K562 (cell line): ENCODE measurements at regions not wholly inside any gene's neighbourhood (a gene's known extent, or its start where the extent isn't known, plus 50 kb on each side); places are given as distances from the start of the nearest gene placed in this dataset.

Experiments
- CBFB ChIP-seq: sonication (generic); formaldehyde crosslinking; IDR thresholded peaks from 2 replicates; pipeline ENCODE4 v1.4.0; 2020; ENCODE audit warnings: mild to moderate bottlenecking, missing genetic modification reagents
- ELK1 ChIP-seq: sonication (generic); formaldehyde crosslinking; IDR thresholded peaks from 2 replicates; pipeline ENCODE4 v1.8.1; 2022; ENCODE audit warnings: missing genetic modification reagents
- GTF2F1 ChIP-seq: IDR thresholded peaks from 2 replicates; pipeline ENCODE4 v1.6.1; 2011; ENCODE audit warnings: low read depth, low read length, improper control_type of control experiment
- STAG1 ChIP-seq: sonication (generic); formaldehyde crosslinking; IDR thresholded peaks from 2 replicates; pipeline ENCODE4 v1.5.0; 2020; ENCODE audit warnings: missing genetic modification reagents, borderline replicate concordance
- TCF3 ChIP-seq: sonication (generic); formaldehyde crosslinking; IDR thresholded peaks from 2 replicates; pipeline ENCODE4 v1.4.0; 2020; ENCODE audit warnings: mild to moderate bottlenecking, missing genetic modification reagents
- TF ChIP-seq, protein P1 (sequence below): sonication (generic); formaldehyde crosslinking; IDR thresholded peaks from 2 replicates; pipeline ENCODE4 v1.5.0; 2020; ENCODE audit warnings: missing genetic modification reagents
- TF ChIP-seq, protein P2 (sequence below): sonication (generic); formaldehyde crosslinking; IDR thresholded peaks from 2 replicates; pipeline ENCODE4 v1.8.1; 2023; ENCODE audit warnings: mild to moderate bottlenecking, missing genetic modification reagents

- TF ChIP-seq STAG1 (CRISPR knock-in tag) (no peak), ELK1 (CRISPR knock-in tag) (no peak), CBFB (CRISPR knock-in tag) (no peak), TCF3 (no peak), GTF2F1 (no peak)
- TF ChIP-seq, protein P1, sequence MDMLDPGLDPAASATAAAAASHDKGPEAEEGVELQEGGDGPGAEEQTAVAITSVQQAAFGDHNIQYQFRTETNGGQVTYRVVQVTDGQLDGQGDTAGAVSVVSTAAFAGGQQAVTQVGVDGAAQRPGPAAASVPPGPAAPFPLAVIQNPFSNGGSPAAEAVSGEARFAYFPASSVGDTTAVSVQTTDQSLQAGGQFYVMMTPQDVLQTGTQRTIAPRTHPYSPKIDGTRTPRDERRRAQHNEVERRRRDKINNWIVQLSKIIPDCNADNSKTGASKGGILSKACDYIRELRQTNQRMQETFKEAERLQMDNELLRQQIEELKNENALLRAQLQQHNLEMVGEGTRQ (CRISPR knock-in tag), result no peak
- TF ChIP-seq, protein P2, sequence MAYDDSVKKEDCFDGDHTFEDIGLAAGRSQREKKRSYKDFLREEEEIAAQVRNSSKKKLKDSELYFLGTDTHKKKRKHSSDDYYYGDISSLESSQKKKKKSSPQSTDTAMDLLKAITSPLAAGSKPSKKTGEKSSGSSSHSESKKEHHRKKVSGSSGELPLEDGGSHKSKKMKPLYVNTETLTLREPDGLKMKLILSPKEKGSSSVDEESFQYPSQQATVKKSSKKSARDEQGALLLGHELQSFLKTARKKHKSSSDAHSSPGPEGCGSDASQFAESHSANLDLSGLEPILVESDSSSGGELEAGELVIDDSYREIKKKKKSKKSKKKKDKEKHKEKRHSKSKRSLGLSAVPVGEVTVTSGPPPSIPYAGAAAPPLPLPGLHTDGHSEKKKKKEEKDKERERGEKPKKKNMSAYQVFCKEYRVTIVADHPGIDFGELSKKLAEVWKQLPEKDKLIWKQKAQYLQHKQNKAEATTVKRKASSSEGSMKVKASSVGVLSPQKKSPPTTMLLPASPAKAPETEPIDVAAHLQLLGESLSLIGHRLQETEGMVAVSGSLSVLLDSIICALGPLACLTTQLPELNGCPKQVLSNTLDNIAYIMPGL (CRISPR knock-in tag), result no peak
Measured at GRCh38 chr10:121167534-121168243, 316.5 kb downstream of the WDR11 start.
